Left renal cortex interstitium (tissue), 4 donors: ENCODE measurements at regions not wholly inside any gene's neighbourhood (a gene's known extent, or its start where the extent isn't known, plus 50 kb on each side); places are given as distances from the start of the nearest gene placed in this dataset.
A peak's percentile ranks its signal among the peaks of the same experiment; 100 is the strongest.
"Not testable (repeated sequence)": the region's sequence is repeated elsewhere in the genome, so short reads cannot be mapped to it uniquely, and the experiment has no call there.

Experiments
- DNase-seq, 4 donors: peaks; one replicate each; pipeline ENCODE4 v3.0.0-alpha.2; 2013; ENCODE audit warnings: low read depth in 4 of 4, low spot score in 2 of 4, missing footprints in 1 of 4

DNA sequence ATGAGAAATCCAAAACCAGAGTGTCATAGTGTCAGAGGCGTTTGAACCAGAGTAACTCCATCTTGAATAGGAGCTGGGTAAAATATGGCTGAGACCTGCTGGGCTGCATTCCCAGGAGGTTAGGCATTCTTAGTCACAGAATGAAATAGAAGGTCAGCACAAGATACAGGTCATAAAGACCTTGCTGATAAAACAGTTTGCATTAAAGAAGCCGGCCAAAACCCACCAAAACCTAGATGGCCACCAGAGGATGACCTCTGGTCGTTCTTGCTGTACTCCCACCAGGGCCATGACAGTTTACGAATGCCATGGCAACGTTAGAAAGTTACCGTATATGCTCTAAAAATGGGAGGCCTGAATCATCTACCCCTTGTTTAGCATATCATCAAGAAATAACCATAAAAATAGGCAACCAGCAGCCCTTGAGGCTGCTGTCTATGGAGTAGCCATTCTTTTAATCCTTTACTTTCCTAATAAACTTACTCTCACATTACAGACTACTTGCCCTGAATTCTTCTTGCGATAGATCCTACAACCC is 67.1 kb upstream of the NANOS1 start:
- not testable (repeated sequence) for DNase-seq

DNA sequence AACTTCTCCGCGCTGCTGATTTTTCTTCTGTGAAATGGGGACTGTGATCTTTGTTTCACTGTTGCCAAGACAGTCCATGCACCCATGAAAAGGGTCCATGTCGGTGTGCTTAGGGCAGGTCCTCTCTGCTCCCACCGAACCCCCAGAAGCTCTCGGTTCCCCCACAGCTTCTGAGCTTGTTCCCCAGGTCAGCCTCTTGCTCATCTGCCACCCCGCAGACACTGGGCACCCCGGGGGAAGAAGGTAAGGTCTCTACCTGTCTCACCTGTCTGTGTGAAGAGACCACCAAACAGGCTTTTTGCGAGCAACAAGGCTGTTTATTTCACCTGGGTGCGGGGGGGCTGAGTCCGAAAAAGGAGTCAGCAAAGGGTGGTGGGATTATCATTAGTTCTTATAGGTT is 66.2 kb upstream of the NANOS1 start:
- no peak for DNase-seq

DNA sequence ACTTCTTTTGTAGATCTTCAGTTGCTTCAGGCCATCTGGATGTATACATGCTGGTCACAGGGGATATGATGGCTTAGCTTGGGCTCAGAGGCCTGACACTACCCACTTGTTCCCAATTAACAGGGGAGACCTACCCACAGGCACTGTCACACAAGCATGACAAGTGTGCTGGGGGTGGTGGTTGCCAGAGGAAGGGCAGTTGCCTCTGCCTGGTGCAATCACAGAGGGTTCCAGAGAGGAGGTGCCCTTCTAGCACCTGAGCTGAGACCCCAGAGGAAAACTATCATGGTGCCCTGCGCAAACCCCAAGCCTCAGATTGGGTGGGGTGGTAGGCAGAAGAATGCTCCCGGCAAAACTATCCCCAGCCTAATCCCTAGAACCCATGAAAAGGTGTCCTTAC is 65.6 kb upstream of the NANOS1 start:
- DNase-seq = no peak

DNA sequence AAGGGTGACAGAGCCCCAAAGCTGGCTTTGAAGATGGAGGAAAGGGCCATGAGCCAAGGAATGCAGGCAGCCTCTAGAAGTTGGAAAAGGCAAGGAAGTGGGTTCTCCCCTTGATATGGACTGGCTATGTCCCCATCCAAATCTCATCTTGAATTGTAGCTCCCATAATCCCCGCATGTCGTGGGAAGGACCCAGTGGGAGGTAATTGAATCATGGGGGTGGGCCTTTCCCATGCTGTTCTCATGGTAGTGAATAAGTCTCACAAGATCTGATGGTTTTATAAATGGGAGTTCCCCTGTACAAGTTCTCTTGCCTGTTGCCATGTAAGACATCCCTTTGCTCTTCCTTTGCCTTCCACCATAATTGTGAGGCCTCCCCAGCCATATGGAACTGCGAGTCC is 65.0 kb upstream of the NANOS1 start:
- DNase-seq = not testable (repeated sequence)

DNA sequence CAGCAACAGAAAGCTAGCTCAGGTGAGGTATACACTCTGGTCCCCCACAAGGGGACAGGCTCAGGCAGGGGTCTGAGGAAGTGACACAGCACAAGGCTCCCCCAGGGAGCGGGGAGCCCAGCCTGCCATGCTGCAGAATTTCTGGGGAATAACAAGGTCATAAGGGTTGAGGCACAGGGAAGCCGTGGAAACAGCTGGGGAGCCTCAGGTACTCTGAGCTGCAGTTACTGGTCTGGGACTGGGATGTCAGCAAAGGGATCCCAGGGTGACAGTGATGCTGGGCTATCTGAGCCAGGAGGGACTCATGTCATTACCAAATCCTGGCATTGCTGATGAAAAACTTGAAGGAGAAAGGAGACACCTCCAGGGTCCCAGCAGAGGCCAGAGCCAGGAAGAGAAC is 64.4 kb upstream of the NANOS1 start:
- DNase-seq = no peak

DNA sequence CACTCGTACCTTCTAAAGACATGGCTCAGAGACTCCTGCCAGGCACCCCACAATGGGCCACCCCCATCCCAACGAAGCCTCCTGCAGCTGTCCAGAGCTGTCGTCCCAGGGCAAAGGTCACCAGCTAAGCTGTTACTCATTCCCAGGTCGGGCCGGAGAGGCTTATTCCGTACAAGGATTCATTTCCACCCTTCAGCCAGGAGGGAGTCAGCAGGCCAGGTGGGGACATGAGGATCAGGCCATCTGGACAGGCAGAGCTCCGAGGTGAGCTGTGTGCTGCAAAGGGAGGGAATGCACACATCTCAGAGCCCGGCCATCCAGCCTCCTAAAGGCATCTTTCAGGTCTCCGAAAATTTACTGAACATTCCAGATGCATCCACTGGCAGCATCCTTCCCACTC is 63.9 kb upstream of the NANOS1 start:
- peak in 1 of 4 donors; percentile 21 for DNase-seq

DNA sequence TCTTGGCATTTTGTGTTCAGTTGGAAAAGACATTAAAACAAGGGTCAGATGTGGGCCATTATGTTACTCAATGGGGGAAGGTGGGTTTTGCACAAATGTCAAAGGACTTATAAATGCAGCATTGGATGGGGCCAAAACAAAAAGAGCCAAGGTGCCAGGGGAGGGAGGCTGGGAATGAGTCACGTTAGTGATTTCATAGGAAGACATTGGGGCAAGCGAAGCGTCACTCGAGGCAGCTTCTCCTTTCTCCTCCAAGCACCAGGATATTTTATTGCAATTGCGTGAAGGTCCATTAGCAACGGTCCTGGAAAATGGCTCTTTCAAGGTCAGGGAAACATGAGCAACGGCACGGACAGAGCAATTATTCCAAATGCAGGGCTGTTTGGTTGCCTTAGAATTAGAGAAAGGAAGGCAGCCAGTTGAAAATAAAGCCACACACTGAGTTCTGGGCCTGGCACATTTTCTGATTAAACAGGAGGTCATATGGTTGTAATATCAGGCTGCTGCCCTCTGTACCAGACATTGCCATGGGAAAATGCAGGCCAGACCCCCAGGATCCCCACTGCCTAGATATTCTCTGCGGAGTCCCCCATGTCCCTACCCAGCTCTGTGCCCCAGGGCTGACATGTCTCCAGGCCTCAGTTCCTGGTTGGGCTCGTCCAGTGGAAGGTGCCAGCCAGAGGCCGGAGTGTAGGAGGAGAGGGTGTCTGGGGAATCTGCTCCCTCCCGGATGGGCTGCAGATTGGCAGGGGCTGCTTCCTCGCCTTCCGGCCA is 63.3 kb upstream of the NANOS1 start:
- no peak for DNase-seq

DNA sequence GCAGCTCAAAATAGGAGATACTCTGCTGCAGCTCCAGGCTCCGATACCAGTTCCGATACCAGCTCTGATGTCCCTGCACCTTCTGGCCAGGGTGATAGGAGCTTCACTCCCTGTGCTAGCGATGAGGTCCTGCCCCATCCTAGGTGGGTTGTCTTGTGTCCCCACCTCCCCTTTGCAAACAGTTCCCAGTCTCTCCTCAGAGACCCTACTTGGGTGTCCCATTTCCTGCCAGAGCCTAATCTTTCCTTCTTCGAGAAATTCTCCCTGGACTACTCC is 62.7 kb upstream of the NANOS1 start:
- no peak for DNase-seq

DNA sequence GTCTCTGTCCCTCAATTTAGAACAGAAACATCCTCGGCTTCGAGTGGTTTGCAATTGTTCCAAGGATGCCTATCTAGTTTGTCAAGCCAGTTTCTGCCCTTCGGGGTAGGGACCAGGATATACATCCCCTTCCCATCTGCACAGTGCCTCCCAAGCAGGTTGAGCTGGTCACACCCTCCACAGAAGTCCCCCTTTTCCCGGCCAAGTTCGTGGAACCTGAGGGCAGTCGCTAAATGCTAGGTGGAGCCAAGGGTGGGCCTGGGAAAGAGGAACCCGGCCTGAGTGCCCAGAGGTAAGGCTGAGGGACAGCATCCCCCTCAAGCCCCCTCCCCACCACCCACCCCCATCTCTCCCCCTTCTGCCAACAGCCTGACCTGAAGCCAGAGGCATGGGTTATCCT is 62.4 kb upstream of the NANOS1 start:
- DNase-seq = no peak

DNA sequence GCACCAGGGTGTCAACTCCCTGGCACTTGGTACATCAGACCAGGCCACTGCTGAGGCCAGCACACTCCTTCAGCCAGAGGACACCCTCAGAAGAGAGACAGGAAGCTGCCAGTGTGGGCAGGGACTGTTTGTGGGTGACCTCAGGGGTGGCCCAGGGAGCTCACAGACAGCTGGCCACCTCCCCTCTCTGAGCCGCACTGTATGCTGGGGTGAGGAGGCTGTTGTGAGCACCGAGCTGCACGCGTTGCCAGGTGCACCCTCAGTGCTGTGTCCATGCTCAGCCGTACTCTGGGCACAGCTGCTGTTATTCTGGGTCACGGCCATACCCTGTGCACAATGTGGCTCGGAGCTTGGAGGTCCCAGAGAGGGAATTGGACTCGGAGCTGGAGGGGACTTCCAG is 61.5 kb upstream of the NANOS1 start:
- DNase-seq = no peak

DNA sequence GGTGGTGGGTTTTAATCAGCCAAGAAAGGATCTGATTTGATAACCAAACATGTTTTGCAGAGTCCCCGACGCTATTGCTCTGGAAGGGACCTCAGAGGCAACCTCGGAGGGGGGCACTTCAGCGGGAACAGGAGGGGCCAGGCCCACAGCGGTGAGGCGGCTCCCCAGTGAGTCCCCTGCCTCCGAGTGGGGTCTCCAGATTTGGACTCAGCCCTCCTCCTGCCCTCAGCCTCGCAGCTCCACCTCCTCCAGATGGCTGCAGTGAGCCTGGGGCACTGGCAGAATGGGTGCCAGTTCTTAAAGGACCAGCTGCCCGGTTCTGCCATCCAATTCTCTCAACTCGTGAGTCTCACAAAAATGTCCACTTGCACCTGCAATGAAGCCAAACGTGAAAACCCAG is 61.0 kb upstream of the NANOS1 start:
- no peak for DNase-seq

DNA sequence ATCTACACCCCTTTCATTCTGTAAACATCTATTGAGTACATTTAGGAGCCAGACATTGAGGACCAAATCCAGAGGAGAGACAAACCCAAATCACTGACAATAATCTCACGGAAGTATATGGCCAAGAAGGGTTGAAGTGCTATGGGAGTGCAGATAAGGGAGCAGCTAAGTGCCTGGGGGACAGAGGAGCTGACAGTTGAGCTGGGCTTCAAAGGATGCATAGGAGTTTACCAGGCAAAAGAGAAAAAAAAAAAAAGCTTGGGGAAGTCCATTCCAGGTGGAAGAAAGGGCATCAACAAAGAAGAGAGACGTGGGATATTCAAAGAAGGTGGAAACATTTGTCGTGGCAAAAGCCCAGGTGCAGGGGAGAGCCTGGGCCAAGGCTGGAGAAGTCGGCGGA is 60.5 kb upstream of the NANOS1 start:
- no peak for DNase-seq

DNA sequence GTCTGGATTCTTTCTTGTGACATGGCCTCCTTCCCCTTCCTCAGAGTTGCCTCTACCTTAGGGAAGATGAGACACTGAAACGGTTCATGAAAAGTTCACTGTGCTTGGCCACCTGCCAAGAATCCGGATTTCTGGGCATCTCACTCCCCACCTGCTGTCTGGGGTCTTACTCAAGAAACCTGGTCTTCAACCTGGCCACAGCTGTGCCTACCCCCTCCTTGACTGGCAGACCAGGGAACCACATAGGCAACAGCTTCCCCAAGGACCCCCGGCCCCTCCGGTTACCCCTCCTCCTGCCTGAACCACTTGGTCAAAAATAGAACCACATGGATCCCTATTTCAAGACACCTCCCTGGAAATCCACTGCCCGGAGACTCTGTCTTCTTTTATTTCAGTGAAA is 58.7 kb upstream of the NANOS1 start:
- peak in 3 of 4 donors; percentile 7 to 36 (median 28) for DNase-seq

DNA sequence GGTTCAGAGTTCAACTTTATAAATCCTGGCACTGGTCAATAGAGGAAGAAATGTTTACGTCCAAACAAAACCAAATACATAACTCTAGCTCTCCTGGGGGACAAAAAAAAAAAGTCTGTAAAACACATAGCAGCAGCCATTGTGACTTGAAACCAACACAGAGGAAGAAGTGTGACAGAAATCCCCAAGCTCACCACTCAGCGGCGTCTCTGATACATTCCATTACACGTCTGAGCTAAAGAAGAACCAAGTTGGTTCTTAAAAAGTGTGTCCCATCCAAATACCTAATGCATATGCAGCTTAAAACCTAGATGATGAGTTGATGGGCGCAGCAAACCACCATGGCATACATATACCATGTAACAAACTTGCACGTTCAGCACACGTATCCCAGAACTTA is 58.3 kb upstream of the NANOS1 start:
- DNase-seq = no peak

DNA sequence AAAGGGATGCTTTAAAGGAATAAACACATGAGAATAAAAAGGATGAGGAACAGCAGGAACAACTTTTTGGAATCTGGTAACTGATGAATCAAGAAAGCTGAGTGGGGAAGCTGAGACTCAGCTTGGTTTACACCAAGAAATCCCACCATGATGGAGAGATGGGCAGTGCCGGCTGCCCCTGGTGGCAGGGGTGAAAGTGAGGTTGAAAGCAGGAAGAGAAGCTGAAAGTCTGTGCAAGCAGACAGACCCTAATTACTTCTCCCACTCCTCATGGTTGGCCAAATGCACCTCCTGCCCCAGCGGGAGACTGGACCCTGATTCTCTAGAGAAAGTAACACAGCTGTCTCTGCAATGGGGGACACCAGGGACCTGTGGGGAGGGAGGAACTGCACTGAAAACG is 57.6 kb upstream of the NANOS1 start:
- no peak for DNase-seq

DNA sequence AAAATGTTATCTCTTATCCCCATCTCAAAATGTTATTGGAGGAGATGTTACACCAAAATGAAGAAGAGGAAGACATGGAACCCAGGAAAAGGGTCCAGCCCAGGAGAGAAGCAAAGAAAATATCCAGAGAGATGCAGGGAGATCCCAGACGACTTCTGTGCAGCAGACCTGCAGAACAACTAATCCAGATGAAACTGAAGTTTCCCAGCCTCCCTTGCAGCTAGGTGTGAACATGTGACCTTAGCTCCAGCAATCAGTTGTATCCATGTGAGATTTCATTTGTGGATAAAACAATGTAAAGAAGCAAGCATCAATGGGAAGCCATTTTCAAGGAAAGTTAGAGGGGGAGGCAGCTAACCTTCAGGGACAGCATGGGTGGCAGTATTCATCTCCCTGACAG is 55.8 kb upstream of the NANOS1 start:
- DNase-seq = no peak

DNA sequence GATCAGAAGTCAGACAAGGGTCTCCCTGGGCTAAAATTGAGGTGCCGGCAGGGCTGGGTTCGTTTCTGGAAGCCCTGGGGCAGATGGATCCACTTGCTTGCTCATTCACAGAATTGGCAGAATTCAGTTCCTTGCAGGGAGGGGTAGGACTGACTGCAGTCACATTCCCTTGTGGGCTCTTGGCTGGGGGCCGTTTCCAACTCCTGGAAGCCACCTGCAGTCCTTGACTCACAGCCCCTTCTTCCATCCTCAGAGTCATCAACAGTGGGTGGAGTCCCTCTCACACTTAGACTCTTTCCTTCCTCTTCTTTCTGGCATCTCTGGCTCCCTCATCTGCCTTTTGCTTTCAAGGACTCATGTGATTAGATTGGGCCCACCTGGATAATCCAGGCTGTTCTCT is 54.6 kb upstream of the NANOS1 start:
- no peak for DNase-seq

DNA sequence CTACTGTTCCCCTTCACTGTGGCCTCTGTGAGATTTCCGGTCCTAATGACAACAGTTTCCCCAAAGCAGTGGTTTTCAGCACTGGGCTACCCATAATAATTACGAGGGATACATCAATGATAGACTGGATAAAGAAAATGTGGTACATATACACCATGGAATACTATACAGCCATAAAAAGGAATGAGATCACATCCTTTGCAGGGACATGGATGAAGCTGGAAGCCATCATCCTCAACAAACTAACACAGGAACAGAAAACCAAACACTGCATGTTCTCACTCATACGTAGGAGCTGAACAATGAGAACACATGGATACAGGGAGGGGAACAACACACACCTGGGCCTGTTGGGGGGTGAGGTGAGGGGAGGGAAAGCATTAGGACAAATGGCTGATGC is 53.3 kb upstream of the NANOS1 start:
- DNase-seq = not testable (repeated sequence)

DNA sequence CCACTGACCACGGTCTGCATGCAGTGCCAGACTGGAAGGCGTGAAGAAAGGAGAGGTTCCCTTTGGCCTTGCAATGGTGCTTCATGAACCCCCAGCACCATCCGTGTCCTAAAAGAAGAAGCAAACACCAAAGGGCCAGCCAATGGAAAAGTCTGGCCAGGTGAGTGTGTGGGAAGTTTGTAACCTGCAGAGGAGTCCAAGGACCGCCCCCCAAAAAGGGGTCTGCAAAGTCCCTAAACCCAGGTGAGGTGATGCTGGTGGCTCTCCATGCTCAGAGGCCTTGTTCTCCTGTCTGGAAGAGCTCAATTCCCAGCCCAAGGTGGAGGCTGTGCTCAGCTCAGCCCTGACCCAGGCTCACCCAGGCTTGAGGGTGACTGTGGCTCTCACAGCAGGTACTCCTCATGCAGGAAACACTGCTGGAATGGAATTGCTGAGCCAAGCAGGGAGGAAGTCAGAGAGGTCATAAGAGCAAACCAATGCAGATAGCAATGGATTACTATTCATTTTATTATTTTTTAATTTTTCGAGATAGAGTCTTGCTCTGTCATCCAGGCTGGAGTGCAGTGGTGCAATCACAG is 52.4 kb upstream of the NANOS1 start:
- no peak for DNase-seq

DNA sequence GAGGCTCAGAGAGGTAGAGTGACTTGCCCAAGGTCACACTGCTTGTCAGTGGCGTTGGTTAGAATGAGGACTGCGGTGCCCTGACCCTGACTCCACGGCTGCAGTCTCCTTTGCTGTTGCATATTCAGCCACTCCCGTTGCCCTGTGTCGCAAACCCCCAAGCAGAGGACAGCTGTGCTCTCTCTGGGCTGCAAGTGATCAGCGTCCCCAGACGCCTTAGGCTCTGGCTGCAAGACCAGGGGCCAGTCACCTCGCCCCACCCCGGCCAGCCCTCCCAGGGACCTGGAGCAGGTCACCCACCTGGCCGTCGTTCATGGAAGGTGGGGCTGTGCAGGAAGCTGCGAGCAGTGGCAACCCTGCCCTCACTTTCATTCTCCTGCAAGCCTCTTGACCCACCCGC is 51.7 kb upstream of the NANOS1 start:
- no peak for DNase-seq

DNA sequence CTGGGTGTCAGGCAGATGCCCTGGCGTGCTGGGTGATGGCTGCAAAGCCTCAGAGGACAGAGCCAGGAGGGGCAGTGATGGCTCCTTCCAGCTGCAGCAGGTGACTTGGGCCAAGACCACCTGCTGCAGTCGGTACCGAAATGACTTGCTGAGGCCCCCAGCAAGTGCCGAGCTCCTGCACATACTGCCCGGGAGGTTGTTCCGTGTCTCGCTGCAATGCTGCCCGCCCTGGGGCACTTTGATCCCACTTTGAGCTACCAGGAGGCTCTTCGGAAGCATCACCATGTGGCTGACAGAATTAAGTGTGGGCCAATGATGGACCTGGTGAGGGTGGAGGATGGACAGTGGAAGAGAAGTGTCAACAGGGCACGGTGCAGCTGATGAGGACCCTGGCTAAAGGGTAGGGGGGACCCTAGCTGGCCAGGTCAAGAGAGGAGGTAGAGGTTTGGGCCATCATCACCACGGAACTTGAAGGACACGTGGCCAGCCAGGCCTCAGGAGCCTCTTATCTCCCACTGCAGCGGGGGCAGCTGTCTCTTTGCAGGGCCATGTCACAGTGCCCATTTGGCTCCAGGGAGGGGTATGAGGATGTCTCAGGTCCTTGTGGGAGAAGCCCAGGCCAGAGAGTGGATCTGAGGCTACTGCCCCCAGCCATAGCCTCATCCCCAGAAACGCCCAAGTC is 51.1 kb upstream of the NANOS1 start:
- no peak for DNase-seq

DNA sequence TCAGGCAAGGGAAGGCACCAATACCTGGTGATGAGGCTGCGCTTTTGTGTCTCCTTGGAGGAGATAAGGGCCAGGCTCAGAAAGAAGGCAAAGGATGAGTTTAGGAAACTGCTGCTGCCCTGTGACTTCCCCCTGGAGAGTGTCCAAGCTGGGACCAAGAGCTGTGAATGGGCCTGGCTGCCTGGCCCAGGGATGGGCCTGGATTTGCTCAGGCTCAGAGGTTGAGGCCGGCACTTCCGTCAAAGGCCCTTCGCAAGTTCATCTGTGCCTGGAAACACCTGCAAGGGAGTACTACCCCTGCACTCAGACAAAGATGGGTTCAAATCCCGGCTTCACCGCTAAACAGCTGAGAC is 50.5 kb upstream of the NANOS1 start:
- no peak for DNase-seq
